Bronchial epithelial cell (primary cell): ENCODE measurements at regions not wholly inside any gene's neighbourhood (a gene's known extent, or its start where the extent isn't known, plus 50 kb on each side); places are given as distances from the start of the nearest gene placed in this dataset.
A peak's percentile ranks its signal among the peaks of the same experiment; 100 is the strongest.

Experiments used
- DNase-seq: peaks from one replicate; pipeline ENCODE4 v3.0.0-alpha.2; 2010; ENCODE audit warnings: low read depth
- FAIRE-seq: peaks from 2 replicates; lab custom pipeline; 2011; peaks lifted over from hg19 to GRCh38; lab: Jason Lieb, UNC
- H3K27me3 ChIP-seq: 2 replicates; pipeline ENCODE4 v1.5.1; 2011; ENCODE audit warnings: low read length; ENCODE audit not compliant: control insufficient read depth, insufficient read depth
- H3K36me3 ChIP-seq: 2 replicates; pipeline ENCODE4 v1.5.1; 2011; ENCODE audit warnings: low read length; ENCODE audit not compliant: control insufficient read depth, insufficient read depth
- H3K4me3 ChIP-seq: 2 replicates; pipeline ENCODE4 v1.5.1; 2011; ENCODE audit warnings: mild to moderate bottlenecking, low read depth, low read length, control low read depth
- CTCF ChIP-seq: IDR thresholded peaks from 2 replicates; pipeline ENCODE4 v1.5.1; 2011; ENCODE audit warnings: mild to moderate bottlenecking, moderate library complexity, low read length, control low read depth, inconsistent platforms; ENCODE audit not compliant: insufficient read depth, severe bottlenecking

GRCh38 chr13:81995316-81995715, 1654.4 kb upstream of the SPRY2 start:
- no peak for TF ChIP-seq CTCF
- FAIRE-seq (no peak), DNase-seq (no peak)
- Histone ChIP-seq H3K36me3 (no peaks in the 10 kb centered on the region), H3K4me3 (no peak overlapping the region), H3K27me3 (no peaks in the 10 kb centered on the region)

GRCh38 chr13:81990652-81991051, 1649.7 kb upstream of the SPRY2 start:
- H3K27me3 ChIP-seq, result no peaks in the 10 kb centered on the region
- FAIRE-seq (no peak), DNase-seq (no peak)
- H3K4me3 ChIP-seq, result no peak overlapping the region
- H3K36me3 ChIP-seq, result no peaks in the 10 kb centered on the region
- no peak for TF ChIP-seq CTCF

GRCh38 chr13:81988567-81988966, 1647.6 kb upstream of the SPRY2 start:
- no peak for FAIRE-seq
- no peaks in the 10 kb centered on the region for H3K36me3 ChIP-seq

GRCh38 chr13:81987677-81988357, 1646.9 kb upstream of the SPRY2 start:
- Histone ChIP-seq H3K27me3 (no peaks in the 10 kb centered on the region), H3K36me3 (no peaks in the 10 kb centered on the region), H3K4me3 (no peak overlapping the region)
- DNase-seq (no peak), FAIRE-seq (no peak)
- TF ChIP-seq CTCF, result no peak

More at GRCh38 chr13:81988567-81988966, 1647.6 kb upstream of the SPRY2 start:
- H3K27me3 ChIP-seq, result no peaks in the 10 kb centered on the region
- H3K4me3 ChIP-seq, result no peak overlapping the region
- no peak for TF ChIP-seq CTCF
- no peak for DNase-seq

GRCh38 chr13:81987159-81987558, 1646.2 kb upstream of the SPRY2 start:
- Histone ChIP-seq H3K27me3 (no peaks in the 10 kb centered on the region), H3K36me3 (no peaks in the 10 kb centered on the region), H3K4me3 (no peak overlapping the region)
- FAIRE-seq (no peak), DNase-seq (peak; percentile 3)
- TF ChIP-seq CTCF, result no peak

GRCh38 chr13:81986308-81986707, 1645.4 kb upstream of the SPRY2 start:
- no peak for TF ChIP-seq CTCF
- H3K36me3 ChIP-seq, result no peaks in the 10 kb centered on the region
- no peaks in the 10 kb centered on the region for H3K27me3 ChIP-seq
- no peak overlapping the region for H3K4me3 ChIP-seq
- DNase-seq (peak; percentile 13), FAIRE-seq (no peak)
